ENCODE measurements at regions not wholly inside any gene's neighbourhood (a gene's known extent, or its start where the extent isn't known, plus 50 kb on each side); places are given as distances from the start of the nearest gene placed in this dataset.

DNA sequence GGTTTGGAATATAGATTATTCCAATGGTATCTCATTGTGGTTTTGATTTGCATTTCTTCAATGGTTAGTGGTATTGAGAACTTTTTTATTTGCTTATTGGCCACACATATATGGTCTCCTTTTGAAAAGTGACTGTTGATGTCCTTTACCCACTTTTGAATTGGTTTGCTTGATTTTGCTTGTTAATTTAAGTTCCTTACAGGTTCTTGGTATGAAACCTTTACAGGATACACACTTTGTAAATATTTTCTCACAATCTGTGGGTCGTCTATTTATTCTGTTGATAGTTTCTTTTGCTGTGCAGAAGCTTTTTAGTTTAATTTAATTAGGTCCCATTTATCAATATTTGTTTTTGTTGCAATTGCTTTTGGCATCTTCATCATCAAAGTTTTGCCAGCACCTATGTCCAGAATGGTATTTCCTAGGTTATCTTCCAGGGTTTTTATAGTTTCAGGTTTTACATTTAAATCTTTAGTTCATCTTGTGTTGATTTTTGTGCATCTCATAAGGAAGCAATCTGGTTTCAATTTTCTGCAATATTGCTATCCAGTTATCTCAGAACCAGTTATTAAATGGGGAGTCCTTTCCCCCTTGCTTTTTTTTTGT lies 475.7 kb upstream of the PABPC4L start:
- CTCF ChIA-PET = no interaction called here
- no peak for ATAC-seq
- H3K27me3 Mint-ChIP-seq = no peaks in the 10 kb centered on the region

DNA sequence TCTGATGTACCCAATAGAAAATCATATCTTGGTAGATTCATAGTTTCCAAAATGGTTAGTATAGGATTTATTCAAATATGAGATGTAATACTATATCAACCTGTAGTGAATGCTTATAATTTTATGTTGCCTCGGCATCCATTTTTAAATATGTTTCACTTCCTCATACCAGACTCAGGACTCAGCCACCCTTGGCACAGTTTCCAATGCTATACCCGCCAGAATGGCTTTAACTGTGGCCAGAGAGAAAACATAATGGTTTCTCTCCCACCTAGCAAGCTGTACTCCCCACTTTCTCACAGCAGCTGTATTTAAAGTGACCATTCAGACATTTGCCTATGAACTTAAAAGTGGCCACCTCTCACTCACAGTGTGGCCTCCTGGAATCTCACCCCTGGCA lies 466.6 kb upstream of the PABPC4L start:
- ChIA-PET POLR2A (no interaction called here), CTCF (no interaction called here)
- no peaks in the 10 kb centered on the region for H3K4me1 Mint-ChIP-seq (ENCODE audit: low read depth)
- no peaks in the 10 kb centered on the region for H3K27me3 Mint-ChIP-seq
- TF ChIP-seq, protein P1, sequence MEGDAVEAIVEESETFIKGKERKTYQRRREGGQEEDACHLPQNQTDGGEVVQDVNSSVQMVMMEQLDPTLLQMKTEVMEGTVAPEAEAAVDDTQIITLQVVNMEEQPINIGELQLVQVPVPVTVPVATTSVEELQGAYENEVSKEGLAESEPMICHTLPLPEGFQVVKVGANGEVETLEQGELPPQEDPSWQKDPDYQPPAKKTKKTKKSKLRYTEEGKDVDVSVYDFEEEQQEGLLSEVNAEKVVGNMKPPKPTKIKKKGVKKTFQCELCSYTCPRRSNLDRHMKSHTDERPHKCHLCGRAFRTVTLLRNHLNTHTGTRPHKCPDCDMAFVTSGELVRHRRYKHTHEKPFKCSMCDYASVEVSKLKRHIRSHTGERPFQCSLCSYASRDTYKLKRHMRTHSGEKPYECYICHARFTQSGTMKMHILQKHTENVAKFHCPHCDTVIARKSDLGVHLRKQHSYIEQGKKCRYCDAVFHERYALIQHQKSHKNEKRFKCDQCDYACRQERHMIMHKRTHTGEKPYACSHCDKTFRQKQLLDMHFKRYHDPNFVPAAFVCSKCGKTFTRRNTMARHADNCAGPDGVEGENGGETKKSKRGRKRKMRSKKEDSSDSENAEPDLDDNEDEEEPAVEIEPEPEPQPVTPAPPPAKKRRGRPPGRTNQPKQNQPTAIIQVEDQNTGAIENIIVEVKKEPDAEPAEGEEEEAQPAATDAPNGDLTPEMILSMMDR (IDR thresholded peaks at IDR 0.05) = no peak
- H3K36me3 Mint-ChIP-seq (ENCODE audit: low read depth) = no peaks in the 10 kb centered on the region
- no peak overlapping the region for H3K4me3 Mint-ChIP-seq
- no peak for DNase-seq
- no peak for ATAC-seq
- H3K27ac Mint-ChIP-seq = no peak overlapping the region
- peaks cover 2% of the 10 kb centered on the region for H3K9me3 Mint-ChIP-seq
- intact Hi-C loops (cut with micrococcal nuclease) = no loop called here

More for the DNA sequence above, 475.7 kb upstream of the PABPC4L start:
- POLR2A ChIA-PET = no interaction called here
- TF ChIP-seq, protein P1 (IDR thresholded peaks at IDR 0.05) = no peak
- intact Hi-C loops (cut with micrococcal nuclease) = no loop called here
- H3K4me3 Mint-ChIP-seq = no peak overlapping the region
- no peaks in the 10 kb centered on the region for H3K4me1 Mint-ChIP-seq (ENCODE audit: low read depth)
- no peaks in the 10 kb centered on the region for H3K36me3 Mint-ChIP-seq (ENCODE audit: low read depth)
- no peak overlapping the region for H3K27ac Mint-ChIP-seq
- peaks cover 5% of the 10 kb centered on the region for H3K9me3 Mint-ChIP-seq
- no peak for DNase-seq

DNA sequence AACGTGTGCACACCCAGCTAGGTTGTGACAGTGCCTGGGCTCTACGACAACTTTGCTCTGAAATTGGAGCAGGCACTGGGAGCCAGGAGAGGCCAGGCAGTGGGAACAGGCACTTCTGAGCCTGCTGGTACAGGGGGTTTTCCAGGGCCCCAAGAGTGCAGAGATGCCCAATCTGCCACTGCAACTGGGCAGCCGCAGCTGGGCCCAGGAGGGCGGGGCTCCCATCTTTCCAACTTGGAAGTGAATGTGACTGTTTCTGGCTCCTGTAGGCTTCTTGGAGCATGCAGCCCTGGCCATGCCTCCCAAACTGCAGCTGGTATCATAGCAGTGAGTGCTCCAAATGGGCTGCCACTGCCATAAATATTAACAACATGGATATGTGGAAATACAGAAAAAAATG lies 465.1 kb upstream of the PABPC4L start:
- TF ChIP-seq, protein P1 (IDR thresholded peaks at IDR 0.05) = no peak
- Mint-ChIP-seq H3K9me3 (peaks cover 2% of the 10 kb centered on the region), H3K27ac (no peak overlapping the region), H3K4me1 (ENCODE audit: low read depth) (no peaks in the 10 kb centered on the region), H3K27me3 (no peaks in the 10 kb centered on the region), H3K36me3 (ENCODE audit: low read depth) (no peaks in the 10 kb centered on the region), H3K4me3 (no peak overlapping the region)
- intact Hi-C loops (cut with micrococcal nuclease) = no loop called here
- POLR2A ChIA-PET = no interaction called here
- DNase-seq (no peak), ATAC-seq (no peak)
- CTCF ChIA-PET = no interaction called here

DNA sequence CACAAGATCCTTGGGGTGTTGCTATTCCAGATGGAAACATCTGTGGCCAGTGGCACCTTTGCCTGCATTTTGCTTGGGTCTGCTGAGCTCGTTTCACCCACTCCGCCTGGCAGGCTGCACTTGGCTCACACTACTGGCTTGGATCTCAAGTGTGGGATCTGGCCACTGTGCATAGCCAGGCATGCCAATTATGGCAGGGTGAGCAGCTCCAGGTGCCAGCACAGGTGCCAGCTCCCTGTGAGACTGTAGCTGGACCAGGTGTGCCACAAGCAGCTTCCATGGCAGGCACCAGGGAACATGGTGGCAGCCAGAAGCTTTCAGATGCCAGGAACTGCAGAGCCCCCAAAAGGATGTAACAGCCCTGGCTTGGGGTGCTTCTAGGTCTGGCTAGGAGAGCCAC lies 463.8 kb upstream of the PABPC4L start:
- no peaks in the 10 kb centered on the region for H3K4me1 Mint-ChIP-seq (ENCODE audit: low read depth)
- intact Hi-C loops (cut with micrococcal nuclease) = no loop called here
- no peaks in the 10 kb centered on the region for H3K27me3 Mint-ChIP-seq
- peaks cover 2% of the 10 kb centered on the region for H3K9me3 Mint-ChIP-seq
- no peak for ATAC-seq
- H3K36me3 Mint-ChIP-seq (ENCODE audit: low read depth) = no peaks in the 10 kb centered on the region
- CTCF ChIA-PET = no interaction called here
- TF ChIP-seq, protein P1 (IDR thresholded peaks at IDR 0.05) = no peak
- H3K4me3 Mint-ChIP-seq = no peak overlapping the region
- DNase-seq = no peak
- no peak overlapping the region for H3K27ac Mint-ChIP-seq
- POLR2A ChIA-PET = no interaction called here

DNA sequence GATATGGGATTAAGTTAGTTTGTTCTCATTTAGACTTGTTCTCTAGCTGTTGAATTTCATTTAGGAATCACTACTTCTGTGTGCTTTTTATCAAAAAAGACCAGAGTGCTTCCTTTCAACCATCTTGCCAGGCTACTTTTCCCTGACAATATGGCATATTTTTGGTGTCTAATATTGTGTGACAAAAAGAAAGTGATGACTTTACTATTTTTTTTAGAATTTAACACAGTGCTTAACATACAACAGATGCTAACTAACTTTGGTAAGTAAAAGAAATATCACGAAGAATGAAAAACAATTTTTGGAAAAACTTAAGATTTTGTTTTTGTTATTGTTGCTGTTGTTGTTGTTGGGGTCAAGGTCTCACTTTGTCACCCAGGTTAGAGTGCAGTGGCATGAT lies 462.2 kb upstream of the PABPC4L start:
- DNase-seq (no peak), ATAC-seq (no peak)
- ChIA-PET CTCF (no interaction called here), POLR2A (no interaction called here)
- Mint-ChIP-seq H3K4me3 (no peak overlapping the region), H3K27ac (no peak overlapping the region), H3K36me3 (ENCODE audit: low read depth) (no peaks in the 10 kb centered on the region), H3K27me3 (no peaks in the 10 kb centered on the region), H3K9me3 (peaks cover 2% of the 10 kb centered on the region), H3K4me1 (ENCODE audit: low read depth) (no peaks in the 10 kb centered on the region)
- intact Hi-C loops (cut with micrococcal nuclease) = no loop called here
- TF ChIP-seq, protein P1 (IDR thresholded peaks at IDR 0.05) = no peak

Data from activated CD8-positive, alpha-beta T cell treated with anti-CD3 and anti-CD28 coated beads for 36 hours (primary cell).